HG03025 (cell line): ENCODE measurements at regions not wholly inside any gene's neighbourhood (a gene's known extent, or its start where the extent isn't known, plus 50 kb on each side); places are given as distances from the start of the nearest gene placed in this dataset.

Source experiments
- ATAC-seq: cut with Tn5 transposase; IDR thresholded peaks from one replicate; pipeline ENCODE4 v1.9.1; 2021; ENCODE audit warnings: mild to moderate bottlenecking, moderate library complexity; ENCODE audit not compliant: unreplicated experiment, low FRiP score

- no peak for ATAC-seq
Measured at GRCh38 chr11:122248939-122249338, 132.9 kb upstream of the BLID start.

- ATAC-seq, result no peak
Measured at GRCh38 chr11:122248131-122248530, 132.1 kb upstream of the BLID start.

- no peak for ATAC-seq
Measured at GRCh38 chr11:122246874-122247273, 130.9 kb upstream of the BLID start.

GRCh38 chr11:122242731-122243130 lies 126.7 kb upstream of the BLID start:
- ATAC-seq, result no peak

- ATAC-seq, result no peak
Measured at GRCh38 chr11:122241566-122241965, 125.6 kb upstream of the BLID start.

- no peak for ATAC-seq
Measured at GRCh38 chr11:122240638-122241037, 124.6 kb upstream of the BLID start.

GRCh38 chr11:122235615-122236014 lies 119.6 kb upstream of the BLID start:
- ATAC-seq, result no peak

- no peak for ATAC-seq
Measured at GRCh38 chr11:122234780-122235179, 118.8 kb upstream of the BLID start.

GRCh38 chr11:122234257-122234656 lies 118.2 kb upstream of the BLID start:
- no peak for ATAC-seq

- ATAC-seq, result no peak
Measured at GRCh38 chr11:122232985-122233384, 117.0 kb upstream of the BLID start.

- no peak for ATAC-seq
Measured at GRCh38 chr11:122230385-122230755, 114.4 kb upstream of the BLID start.

- no peak for ATAC-seq
Measured at GRCh38 chr11:122229481-122230384, 113.7 kb upstream of the BLID start.

- no peak for ATAC-seq
Measured at GRCh38 chr11:122229078-122229477, 113.1 kb upstream of the BLID start.

GRCh38 chr11:122226810-122227379 lies 110.9 kb upstream of the BLID start:
- ATAC-seq, result no peak

GRCh38 chr11:122224867-122225266 lies 108.9 kb upstream of the BLID start:
- no peak for ATAC-seq

GRCh38 chr11:122220321-122220720 lies 104.3 kb upstream of the BLID start:
- ATAC-seq, result no peak

- no peak for ATAC-seq
Measured at GRCh38 chr11:122219791-122220190, 103.8 kb upstream of the BLID start.

- ATAC-seq, result peak; percentile 63
Measured at GRCh38 chr11:122215244-122215992, 99.4 kb upstream of the BLID start.

- no peak for ATAC-seq
Measured at GRCh38 chr11:122214567-122214966, 98.6 kb upstream of the BLID start.

GRCh38 chr11:122214080-122214479 lies 98.1 kb upstream of the BLID start:
- no peak for ATAC-seq

GRCh38 chr11:122213171-122213570 lies 97.2 kb upstream of the BLID start:
- ATAC-seq, result no peak
